ENCODE measurements at regions not wholly inside any gene's neighbourhood (a gene's known extent, or its start where the extent isn't known, plus 50 kb on each side); places are given as distances from the start of the nearest gene placed in this dataset.

DNA sequence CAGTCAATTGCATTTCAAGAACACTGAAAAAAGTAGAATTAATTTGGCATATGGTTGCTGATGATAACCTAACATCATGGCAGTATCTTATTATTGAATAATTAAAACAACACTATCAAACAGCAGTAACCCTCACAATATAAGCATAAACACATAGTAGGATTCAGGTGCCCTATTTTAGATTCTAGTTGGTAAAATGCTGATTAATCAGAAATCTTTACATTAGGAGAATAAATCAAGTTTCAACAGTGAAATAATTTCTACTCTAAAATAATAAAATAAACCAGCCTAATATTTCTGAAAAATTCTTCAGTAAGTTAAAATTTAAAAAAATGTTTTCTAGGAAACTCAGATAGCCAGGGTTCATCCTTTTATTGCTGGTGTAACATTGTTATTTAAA is 76.4 kb upstream of the NUDT12 start:
- no peak for TF ChIP-seq CTCF (IDR thresholded peaks at IDR 0.05)
- H3K36me3 ChIP-seq, result no peaks in the 10 kb centered on the region
- H3K9me3 ChIP-seq, result no peaks in the 10 kb centered on the region
- no peaks in the 10 kb centered on the region for H3K4me1 ChIP-seq (ENCODE audit: control insufficient read depth in 1 of 2, insufficient read depth in 1 of 2, low read depth in 1 of 2, low read length in 1 of 2)
- H3K4me3 ChIP-seq (ENCODE audit: low read depth in 1 of 2, low read length in 1 of 2), result no peak overlapping the region
- H3K27me3 ChIP-seq, result no peaks in the 10 kb centered on the region
- H3K27ac ChIP-seq, result no peak overlapping the region

GRCh38 chr5:103624675-103625074 is 62.1 kb upstream of the NUDT12 start:
- Histone ChIP-seq H3K9me3 (no peaks in the 10 kb centered on the region), H3K27ac (no peak overlapping the region), H3K36me3 (no peaks in the 10 kb centered on the region), H3K27me3 (no peaks in the 10 kb centered on the region), H3K4me3 (ENCODE audit: low read depth in 1 of 2, low read length in 1 of 2) (no peak overlapping the region), H3K4me1 (ENCODE audit: control insufficient read depth in 1 of 2, insufficient read depth in 1 of 2, low read depth in 1 of 2, low read length in 1 of 2) (no peaks in the 10 kb centered on the region)
- TF ChIP-seq CTCF (IDR thresholded peaks at IDR 0.05), result no peak

DNA sequence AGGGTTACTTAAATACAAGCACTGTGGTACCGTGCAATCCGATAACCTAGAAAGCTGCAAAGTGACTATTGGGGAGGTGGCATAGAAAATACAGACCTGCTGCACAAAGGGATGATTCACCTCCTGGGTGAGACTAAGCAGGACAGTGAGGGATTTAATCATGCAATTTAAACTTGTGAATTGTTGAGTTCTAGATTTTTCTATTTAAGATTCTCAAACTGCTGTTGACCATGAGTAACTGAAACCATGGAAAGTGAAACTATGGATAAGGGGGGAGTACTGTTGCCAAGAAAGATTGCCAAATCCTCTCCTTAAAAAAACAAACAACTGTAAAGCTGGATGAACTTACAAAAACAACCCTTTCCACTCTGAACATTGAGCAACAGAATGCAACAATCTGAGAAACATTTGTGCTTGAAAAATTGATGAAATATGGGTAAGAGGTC is 61.5 kb upstream of the NUDT12 start:
- Histone ChIP-seq H3K36me3 (no peaks in the 10 kb centered on the region), H3K9me3 (no peaks in the 10 kb centered on the region), H3K27ac (no peak overlapping the region), H3K4me3 (ENCODE audit: low read depth in 1 of 2, low read length in 1 of 2) (no peak overlapping the region), H3K27me3 (no peaks in the 10 kb centered on the region), H3K4me1 (ENCODE audit: control insufficient read depth in 1 of 2, insufficient read depth in 1 of 2, low read depth in 1 of 2, low read length in 1 of 2) (no peaks in the 10 kb centered on the region)
- TF ChIP-seq CTCF (IDR thresholded peaks at IDR 0.05), result no peak

- no peaks in the 10 kb centered on the region for H3K36me3 ChIP-seq
- H3K4me3 ChIP-seq (ENCODE audit: low read depth in 1 of 2, low read length in 1 of 2), result no peak overlapping the region
- no peaks in the 10 kb centered on the region for H3K4me1 ChIP-seq (ENCODE audit: control insufficient read depth in 1 of 2, insufficient read depth in 1 of 2, low read depth in 1 of 2, low read length in 1 of 2)
- H3K9me3 ChIP-seq, result no peaks in the 10 kb centered on the region
- no peak overlapping the region for H3K27ac ChIP-seq
- H3K27me3 ChIP-seq, result no peaks in the 10 kb centered on the region
- TF ChIP-seq CTCF (IDR thresholded peaks at IDR 0.05), result no peak
These were observed 60.8 kb upstream of the NUDT12 start for GRCh38 chr5:103623425-103623824.

DNA sequence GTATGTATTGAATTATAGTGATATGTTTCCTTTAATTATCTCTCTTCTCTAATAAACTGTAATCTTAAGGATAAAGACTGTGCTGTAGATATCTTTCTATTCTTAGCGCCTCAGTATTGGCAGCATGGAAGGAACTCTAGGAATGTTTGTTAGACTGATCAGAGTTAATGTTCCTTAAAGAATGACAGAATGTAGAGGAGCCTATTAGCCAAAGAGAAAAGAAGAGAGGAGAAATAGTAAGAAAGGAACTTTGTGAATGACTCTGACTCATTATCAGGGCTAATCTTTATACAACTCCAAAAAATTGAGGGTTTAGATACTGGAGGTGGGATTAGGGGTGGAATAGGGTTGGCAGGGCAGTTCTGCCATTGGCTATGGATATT is 59.0 kb upstream of the NUDT12 start:
- Histone ChIP-seq H3K9me3 (no peaks in the 10 kb centered on the region), H3K4me1 (ENCODE audit: control insufficient read depth in 1 of 2, insufficient read depth in 1 of 2, low read depth in 1 of 2, low read length in 1 of 2) (no peaks in the 10 kb centered on the region), H3K36me3 (no peaks in the 10 kb centered on the region), H3K4me3 (ENCODE audit: low read depth in 1 of 2, low read length in 1 of 2) (no peak overlapping the region), H3K27ac (no peak overlapping the region), H3K27me3 (no peaks in the 10 kb centered on the region)
- TF ChIP-seq CTCF (IDR thresholded peaks at IDR 0.05), result no peak

Data from neutrophil (primary cell).